SK-MEL-5 (cell line): ENCODE measurements at regions not wholly inside any gene's neighbourhood (a gene's known extent, or its start where the extent isn't known, plus 50 kb on each side); places are given as distances from the start of the nearest gene placed in this dataset.
"Not testable (repeated sequence)": the region's sequence is repeated elsewhere in the genome, so short reads cannot be mapped to it uniquely, and the experiment has no call there.

ENCODE experiments used
- DNase-seq: peaks from one replicate; pipeline ENCODE4 v3.0.0-alpha.2; 2016; ENCODE audit warnings: low read depth, low spot score
- in situ Hi-C: cut with HindIII; loops from 2 replicates; pipeline ENCODE4 v1.10.0; 2016; ENCODE audit warnings: low sequenced_read_pairs, high pct_unique_total_duplicates, low pct_unique_long_range_greater_than_20kb

DNA sequence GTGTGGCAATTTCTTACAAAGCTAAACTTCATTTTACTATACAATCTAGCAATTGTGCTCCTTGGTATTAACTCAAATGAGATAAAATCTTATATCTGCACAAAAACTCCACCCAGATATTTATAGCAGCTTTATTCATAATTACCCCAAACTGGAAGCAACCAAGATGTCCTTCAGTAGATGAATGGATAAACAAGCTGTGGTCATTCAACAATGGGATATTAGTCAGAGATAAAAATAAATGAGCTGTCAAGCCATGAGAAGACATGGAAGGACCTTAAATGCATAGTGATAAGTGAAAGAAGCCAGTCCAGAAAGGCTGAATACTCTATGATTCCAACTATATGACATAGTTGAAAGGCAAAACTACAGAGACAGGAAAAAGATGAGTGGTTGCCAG, 98.9 kb upstream of the BMP2 start:
- DNase-seq = no peak
- in situ Hi-C loops = no loop called here

- in situ Hi-C loops = no loop called here
- no peak for DNase-seq
These were observed 101.7 kb upstream of the BMP2 start for GRCh38 chr20:6665621-6666355.

- in situ Hi-C loops = no loop called here
- no peak for DNase-seq
These were observed 102.3 kb upstream of the BMP2 start for GRCh38 chr20:6665161-6665560.

DNA sequence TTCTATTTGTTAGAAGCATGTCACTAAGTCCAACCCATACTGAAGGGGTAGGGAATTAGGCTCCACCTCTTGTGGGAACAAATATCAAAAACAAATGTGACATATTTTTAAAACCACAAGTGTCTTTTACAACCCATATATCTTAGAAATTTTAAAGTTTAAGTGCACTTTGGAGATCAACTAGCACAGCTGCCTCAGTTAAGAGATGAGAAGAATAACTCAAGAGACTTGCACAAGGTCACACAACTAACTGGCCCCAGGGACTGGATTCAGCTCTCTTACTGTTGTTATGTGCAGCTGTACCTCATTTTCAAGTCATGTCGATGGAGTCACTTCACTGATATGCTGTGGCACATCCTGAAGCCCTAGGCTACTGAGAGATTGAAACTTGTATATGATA, 102.9 kb upstream of the BMP2 start:
- DNase-seq = no peak
- in situ Hi-C loops = no loop called here

GRCh38 chr20:6663751-6664388, 103.6 kb upstream of the BMP2 start:
- no peak for DNase-seq
- in situ Hi-C loops = no loop called here

DNA sequence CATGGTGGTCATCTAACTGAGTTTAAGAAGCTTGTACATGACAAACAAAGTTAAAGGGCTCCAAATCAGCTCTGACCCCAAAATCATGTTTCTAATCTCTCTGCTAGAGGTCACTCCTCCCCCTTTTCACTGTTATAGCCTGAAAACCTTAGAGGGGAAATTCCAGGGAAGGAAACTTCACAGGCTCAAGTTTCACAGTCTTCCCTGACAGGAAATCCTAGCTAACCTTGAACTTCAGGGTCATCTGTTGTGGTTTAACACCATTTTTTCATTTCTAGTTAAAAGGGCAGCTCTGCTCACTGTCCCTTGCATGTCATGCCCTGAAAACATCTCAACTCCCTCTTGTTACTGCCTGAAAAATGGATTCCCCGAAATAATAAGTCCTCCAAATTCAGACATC, 104.4 kb upstream of the BMP2 start:
- in situ Hi-C loops = no loop called here
- DNase-seq = no peak

GRCh38 chr20:6662309-6662708, 105.2 kb upstream of the BMP2 start:
- in situ Hi-C loops = no loop called here
- DNase-seq = no peak

DNA sequence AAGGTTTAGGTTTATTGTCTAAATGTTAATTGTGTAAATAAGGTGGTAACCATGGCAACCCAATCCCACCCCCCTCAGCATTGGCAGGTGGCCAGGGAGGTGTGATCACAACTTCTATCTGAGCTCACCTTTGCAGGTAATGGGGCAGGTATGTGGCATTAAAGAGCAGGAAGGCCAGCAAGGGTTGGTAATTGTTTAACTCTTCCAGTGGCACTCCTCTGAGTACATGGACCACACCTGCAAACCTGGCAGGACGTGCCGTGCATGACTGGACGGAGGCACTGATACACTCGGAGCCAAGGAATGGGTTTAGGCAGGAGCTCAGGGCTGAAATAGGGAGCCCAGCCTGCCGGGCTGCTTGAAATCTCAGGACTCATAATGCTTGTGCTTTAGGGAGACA, 107.0 kb upstream of the BMP2 start:
- in situ Hi-C loops = no loop called here
- no peak for DNase-seq

DNA sequence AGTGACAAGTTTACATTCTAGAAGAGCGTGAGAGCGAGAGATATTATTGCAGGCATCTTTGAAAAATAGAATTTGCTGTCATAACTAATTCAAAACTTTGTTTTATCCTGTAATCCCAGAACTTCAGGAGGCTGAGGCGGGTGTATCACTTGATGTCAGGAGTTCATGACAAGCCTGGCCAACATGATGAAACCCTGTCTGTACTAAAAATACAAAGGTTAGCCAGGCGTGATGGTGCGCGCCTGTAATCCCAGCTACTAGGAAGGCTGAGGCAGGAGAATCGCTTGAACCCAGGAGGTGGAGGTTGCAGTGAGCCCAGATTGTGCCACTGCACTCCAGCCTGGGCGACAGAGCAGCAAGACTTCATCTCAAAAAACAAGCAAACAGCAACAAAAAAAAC, 108.6 kb upstream of the BMP2 start:
- DNase-seq, in situ Hi-C loops: not testable (repeated sequence)

- no peak for DNase-seq
- in situ Hi-C loops = no loop called here
These were observed 109.6 kb upstream of the BMP2 start for GRCh38 chr20:6657904-6658303.

GRCh38 chr20:6657111-6657510, 110.4 kb upstream of the BMP2 start:
- no peak for DNase-seq
- in situ Hi-C loops = no loop called here

GRCh38 chr20:6654513-6655252, 112.8 kb upstream of the BMP2 start:
- no peak for DNase-seq
- in situ Hi-C loops = no loop called here

GRCh38 chr20:6651561-6651960, 115.9 kb upstream of the BMP2 start:
- no peak for DNase-seq
- in situ Hi-C loops = no loop called here

DNA sequence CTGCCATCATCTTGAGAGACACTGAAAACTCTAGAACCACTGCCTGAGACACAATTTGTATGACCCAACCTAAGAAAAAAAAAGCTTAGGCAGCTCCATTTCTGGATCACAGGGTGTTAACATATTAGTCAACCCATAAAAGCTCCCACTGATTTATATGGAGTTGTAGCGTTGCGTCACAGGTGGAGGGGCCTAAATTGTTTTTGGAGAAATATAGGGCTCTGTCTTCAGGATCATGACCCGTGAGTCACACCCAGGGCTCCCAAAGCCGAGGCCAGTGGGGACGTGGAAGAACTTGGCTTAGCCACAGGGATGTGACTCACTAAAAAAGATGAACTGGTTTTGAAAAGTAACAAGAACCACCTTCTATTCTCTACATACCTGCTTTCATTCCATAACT, 116.5 kb upstream of the BMP2 start:
- in situ Hi-C loops = no loop called here

GRCh38 chr20:6646021-6646636, 121.4 kb upstream of the BMP2 start:
- no peak for DNase-seq
- in situ Hi-C loops = no loop called here

More for the DNA sequence above, 116.5 kb upstream of the BMP2 start:
- no peak for DNase-seq

GRCh38 chr20:6644813-6645628, 122.5 kb upstream of the BMP2 start:
- in situ Hi-C loops = no loop called here
- DNase-seq = no peak

DNA sequence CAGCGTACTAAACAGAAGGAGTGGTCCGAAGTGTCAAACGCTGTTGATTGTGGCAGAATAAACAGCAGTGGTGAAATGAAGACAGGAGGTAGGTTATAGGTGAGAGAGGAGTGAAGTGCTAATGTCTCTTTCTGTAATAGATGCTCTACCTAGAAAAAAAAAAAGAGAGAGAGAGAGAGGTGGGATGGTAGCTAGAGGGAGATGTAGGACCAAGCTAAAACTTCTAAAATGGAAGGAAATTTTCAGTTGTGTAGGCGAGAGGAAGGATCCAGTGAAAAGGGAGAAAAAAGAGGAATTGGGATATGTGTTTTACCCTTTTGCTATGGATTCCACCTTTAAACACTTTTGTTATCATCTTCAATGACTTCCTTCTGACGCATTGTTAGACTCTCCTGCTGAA, 126.5 kb upstream of the BMP2 start:
- in situ Hi-C loops = no loop called here
- no peak for DNase-seq

DNA sequence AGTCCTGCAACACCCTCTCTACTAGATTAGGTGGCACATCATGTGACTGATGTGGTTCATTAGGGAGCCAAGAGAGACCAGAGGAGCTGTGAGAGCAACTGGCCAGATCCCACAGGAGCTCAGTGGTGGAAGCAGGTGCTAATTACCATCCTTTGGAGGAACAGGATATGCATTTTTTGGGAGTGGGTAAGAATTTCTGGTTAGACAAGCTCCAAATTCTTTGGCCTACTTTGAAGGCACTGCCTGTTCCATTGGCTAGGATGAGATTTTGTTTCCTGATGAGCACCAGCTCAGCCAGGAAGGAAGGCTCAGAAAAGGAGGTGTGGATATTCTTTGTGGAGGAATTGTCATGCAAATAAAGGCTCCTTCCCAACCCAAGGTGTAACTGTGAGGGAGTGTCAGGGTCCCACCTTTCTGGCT, 130.3 kb upstream of the BMP2 start:
- in situ Hi-C loops = no loop called here
- no peak for DNase-seq
